HG02970 (cell line): ENCODE measurements at regions not wholly inside any gene's neighbourhood (a gene's known extent, or its start where the extent isn't known, plus 50 kb on each side); places are given as distances from the start of the nearest gene placed in this dataset.
"Not testable (repeated sequence)": the region's sequence is repeated elsewhere in the genome, so short reads cannot be mapped to it uniquely, and the experiment has no call there.

ENCODE experiments used
- ATAC-seq: cut with Tn5 transposase; IDR thresholded peaks from one replicate; pipeline ENCODE4 v1.9.1; 2021; ENCODE audit warnings: mild to moderate bottlenecking, moderate library complexity, moderate number of reproducible peaks; ENCODE audit not compliant: unreplicated experiment, low FRiP score

DNA sequence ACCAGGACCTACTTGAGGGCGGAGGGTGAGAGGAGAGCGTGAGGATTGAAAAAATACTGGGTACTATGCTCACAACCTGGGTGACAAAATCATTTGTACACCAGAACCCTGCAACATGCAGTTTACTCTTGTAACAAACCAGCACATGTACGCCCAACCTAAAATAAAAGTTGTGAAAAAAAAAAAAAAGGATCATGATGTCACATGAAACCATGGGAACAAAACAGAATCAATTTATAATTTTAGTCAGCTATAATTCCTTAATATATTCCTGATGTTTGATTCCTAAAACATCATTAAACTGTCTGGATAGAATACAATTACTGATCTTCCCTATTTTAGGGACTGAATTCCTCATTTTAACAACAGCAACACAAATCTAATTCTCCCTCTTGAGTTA is 160.6 kb upstream of the SPRY2 start:
- ATAC-seq: no peak

GRCh38 chr13:80499536-80500290 is 158.8 kb upstream of the SPRY2 start:
- ATAC-seq: no peak

DNA sequence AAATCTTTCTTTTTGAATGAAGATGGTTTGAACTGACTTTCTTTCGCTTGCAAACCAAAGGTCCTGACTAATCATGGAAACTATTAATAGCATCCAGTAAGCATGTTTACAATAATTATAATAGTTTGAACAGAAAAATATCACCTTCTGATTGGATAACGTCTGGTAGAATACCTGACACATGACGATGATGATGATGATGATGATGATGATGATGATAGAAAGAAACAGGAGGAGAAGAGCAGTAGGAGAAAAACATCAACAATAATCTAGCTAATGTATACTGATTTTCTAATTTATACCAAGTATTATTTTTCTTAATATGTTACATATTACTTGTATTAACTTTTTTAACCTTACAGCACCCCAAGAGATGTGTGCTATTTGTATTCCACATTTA is 157.5 kb upstream of the SPRY2 start:
- no peak for ATAC-seq

GRCh38 chr13:80497978-80498377 is 157.1 kb upstream of the SPRY2 start:
- ATAC-seq: no peak

DNA sequence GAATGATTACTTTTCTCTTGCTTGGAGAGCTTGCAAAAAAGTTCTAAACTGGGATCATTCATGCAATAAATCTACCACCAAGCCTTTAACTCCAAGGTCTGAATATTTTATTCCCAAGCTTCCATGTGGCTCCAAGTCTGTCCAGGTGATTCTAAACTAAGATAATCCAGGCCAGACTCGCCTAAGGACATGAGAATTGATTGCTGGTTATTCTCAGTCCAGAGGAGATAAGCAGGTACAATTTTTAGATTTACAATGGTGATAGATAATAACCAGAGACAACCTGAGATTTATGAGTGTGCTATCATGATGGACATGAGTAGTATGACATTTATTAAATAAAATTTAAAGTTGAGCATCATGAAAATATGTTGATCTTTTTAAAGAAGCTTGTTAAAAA is 156.5 kb upstream of the SPRY2 start:
- ATAC-seq: no peak

DNA sequence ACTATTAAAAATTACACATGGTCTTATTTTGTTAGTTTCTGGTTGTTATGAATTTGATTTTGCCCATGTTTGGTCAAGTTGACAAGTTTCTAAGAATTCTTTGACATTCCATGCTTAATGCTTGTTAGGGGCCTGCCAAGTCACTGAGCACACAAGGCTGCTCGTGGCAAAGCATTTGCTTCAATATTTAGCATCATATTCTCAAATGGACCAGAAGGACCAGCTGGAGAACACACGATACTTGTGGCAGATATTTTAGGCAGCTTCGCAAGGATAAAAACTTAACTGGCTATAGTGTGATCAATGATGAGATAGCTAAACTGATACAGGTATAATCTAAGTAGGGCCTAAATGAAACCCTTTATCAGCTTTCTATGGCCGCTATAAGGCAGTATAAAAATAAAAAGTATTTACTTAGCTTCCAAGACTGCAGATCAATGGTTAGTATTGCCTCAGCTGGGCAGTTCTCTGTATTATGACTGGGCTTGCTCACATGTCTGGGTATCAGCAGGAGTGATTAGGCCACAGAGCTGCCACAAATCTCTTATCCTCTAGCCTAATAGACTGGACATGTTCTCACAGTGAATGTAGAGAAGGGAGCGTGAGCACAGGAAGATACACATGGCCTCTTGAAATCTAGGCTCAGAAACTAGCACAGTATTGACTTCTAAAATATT is 155.9 kb upstream of the SPRY2 start:
- no peak for ATAC-seq

GRCh38 chr13:80490491-80490943 is 149.6 kb upstream of the SPRY2 start:
- ATAC-seq: not testable (repeated sequence)

GRCh38 chr13:80486402-80486801 is 145.5 kb upstream of the SPRY2 start:
- no peak for ATAC-seq

- no peak for ATAC-seq
These were observed 142.2 kb upstream of the SPRY2 start for GRCh38 chr13:80483157-80483556.

- ATAC-seq: no peak
These were observed 140.7 kb upstream of the SPRY2 start for GRCh38 chr13:80481588-80481987.

DNA sequence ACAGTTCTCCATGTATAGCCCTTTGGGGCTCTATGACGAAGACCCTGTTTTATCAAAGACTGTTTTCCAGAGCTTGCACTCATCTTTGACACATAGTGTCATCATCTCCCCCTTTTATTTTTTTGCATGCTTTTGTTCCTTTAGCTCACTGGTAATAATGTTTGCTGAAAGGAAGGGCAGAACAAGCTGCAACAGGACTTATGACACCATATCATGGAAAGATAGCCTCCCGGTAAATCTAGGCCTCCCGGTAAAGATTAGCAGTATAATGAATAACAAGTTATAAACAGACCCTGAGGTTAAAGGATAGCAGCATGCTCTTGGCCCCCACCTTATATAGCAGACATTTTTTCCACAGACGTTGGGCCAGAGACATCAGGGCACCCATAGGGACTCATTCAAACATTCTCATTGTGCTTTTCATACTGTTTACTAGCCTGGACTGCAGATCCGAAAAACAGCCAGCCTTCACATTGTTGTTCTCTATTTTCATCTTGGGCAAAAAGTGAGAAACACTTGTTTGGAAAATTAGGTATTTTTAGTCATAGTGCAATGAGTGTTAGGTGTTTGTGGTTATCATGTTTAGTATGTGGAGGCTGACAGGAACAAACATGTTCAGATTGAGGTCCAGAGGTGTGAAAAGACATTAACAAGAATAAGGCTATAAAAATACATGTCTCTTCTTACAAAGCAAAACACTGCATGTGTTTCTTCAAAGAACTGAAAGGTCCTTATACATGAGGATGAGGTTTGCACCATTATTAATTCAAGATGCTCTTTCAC is 136.9 kb upstream of the SPRY2 start:
- ATAC-seq: no peak

- ATAC-seq: no peak
These were observed 136.0 kb upstream of the SPRY2 start for GRCh38 chr13:80476953-80477352.

GRCh38 chr13:80475718-80476117 is 134.8 kb upstream of the SPRY2 start:
- no peak for ATAC-seq

- no peak for ATAC-seq
These were observed 132.8 kb upstream of the SPRY2 start for GRCh38 chr13:80473695-80474094.

- ATAC-seq: no peak
These were observed 129.0 kb upstream of the SPRY2 start for GRCh38 chr13:80469853-80470381.

- no peak for ATAC-seq
These were observed 128.4 kb upstream of the SPRY2 start for GRCh38 chr13:80469105-80469852.

GRCh38 chr13:80465321-80465720 is 124.4 kb upstream of the SPRY2 start:
- ATAC-seq: no peak

- no peak for ATAC-seq
These were observed 122.9 kb upstream of the SPRY2 start for GRCh38 chr13:80463673-80464352.

DNA sequence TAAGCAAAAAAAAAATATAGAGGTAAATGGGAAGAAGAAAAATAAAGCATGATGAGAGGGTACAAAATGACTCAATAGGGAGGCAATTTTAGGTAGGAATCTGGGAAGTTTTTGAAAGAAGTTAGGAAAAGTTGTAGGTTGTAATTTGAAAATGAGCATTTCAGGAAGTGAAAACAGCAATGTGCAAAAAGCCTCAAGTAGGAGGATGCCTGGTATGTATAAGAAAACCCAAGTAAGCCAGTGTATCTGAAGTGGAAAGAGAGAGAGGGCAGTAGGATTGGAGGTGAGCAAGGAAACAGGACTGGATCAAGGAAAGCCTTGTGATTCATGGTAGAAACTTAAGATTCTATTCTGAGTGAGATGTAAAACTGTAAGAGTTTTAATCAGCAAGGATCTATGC is 121.6 kb upstream of the SPRY2 start:
- no peak for ATAC-seq

DNA sequence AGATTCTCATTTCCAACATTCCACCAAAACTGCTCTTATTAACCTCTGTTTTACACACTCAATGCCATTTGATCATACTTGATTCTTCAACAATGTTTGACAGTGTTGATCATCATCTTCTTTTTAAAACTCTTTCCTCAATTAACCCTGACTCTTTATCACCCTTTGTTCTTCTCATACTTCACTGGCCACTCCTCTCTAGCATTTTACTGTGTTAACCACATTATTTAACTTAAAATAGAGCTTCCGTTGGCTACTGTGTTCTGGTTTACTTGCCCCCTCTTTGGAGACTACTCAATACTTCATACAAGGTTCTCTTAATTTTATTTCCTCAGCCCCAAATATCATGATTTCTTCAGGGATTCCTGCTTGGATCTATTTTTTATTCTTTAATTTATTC is 121.1 kb upstream of the SPRY2 start:
- no peak for ATAC-seq
